ENCODE measurements at regions not wholly inside any gene's neighbourhood (a gene's known extent, or its start where the extent isn't known, plus 50 kb on each side); places are given as distances from the start of the nearest gene placed in this dataset.

DNA sequence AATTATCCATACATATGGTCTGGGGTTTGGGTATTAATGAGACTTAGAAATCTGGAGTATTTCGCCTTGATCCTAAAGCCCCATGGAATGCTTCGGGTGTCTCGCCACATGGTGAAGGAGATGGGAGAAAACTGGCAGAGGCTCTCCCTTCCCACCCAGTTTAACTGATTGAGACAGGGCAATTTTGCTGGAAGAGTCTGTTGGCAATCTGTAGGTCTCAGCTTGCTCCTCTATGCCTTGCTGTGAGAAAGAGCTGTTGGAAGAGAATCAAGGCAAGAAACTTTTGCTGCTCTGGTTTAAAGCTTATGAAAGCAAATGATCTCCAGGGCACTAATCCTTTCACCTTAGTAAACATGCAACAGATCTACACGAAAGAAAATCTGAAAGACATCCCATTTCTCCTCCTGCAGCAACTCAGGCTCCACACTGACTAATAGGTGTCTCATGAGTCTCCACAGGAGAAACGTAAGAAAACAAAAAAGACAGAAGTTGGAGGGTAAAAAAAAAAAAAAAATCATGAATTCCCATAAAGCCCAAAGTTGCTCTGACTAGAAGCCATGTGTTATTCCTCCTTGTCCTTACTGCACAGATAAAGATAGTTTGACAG is 369.9 kb downstream of the EFNA5 start:
- no peaks in the 10 kb centered on the region for H3K9me3 ChIP-seq (ENCODE audit: control insufficient read depth in 4 of 4, insufficient read depth in 3 of 4, low read length in 3 of 4)
- WGBS, 2 donors = 74 to 86% methylated on average over 5 of the region's 5 CpGs
- no peaks in the 10 kb centered on the region for H3K36me3 ChIP-seq (ENCODE audit: control insufficient read depth in 4 of 4, insufficient read depth in 4 of 4, low read length in 4 of 4)
- H3K4me3 ChIP-seq = no peak overlapping the region
- H3K27ac ChIP-seq (ENCODE audit: low read depth in 1 of 2, low read length in 1 of 2) = no peak overlapping the region
- DNase-seq (peak in 2 of 3 donors; percentile 14 to 28), ATAC-seq (ENCODE audit: insufficient read depth, low FRiP score) (no peak)
- H3K4me1 ChIP-seq (ENCODE audit: control insufficient read depth in 5 of 5, insufficient read depth in 5 of 5, low read length in 5 of 5) = peaks cover 0 to 7% (median 0%) of the 10 kb centered on the region in 5 donors
- H3K9ac ChIP-seq (ENCODE audit: insufficient read depth in 1 of 2, low read length in 2 of 2) = no peak overlapping the region
- TF ChIP-seq, protein P1, sequence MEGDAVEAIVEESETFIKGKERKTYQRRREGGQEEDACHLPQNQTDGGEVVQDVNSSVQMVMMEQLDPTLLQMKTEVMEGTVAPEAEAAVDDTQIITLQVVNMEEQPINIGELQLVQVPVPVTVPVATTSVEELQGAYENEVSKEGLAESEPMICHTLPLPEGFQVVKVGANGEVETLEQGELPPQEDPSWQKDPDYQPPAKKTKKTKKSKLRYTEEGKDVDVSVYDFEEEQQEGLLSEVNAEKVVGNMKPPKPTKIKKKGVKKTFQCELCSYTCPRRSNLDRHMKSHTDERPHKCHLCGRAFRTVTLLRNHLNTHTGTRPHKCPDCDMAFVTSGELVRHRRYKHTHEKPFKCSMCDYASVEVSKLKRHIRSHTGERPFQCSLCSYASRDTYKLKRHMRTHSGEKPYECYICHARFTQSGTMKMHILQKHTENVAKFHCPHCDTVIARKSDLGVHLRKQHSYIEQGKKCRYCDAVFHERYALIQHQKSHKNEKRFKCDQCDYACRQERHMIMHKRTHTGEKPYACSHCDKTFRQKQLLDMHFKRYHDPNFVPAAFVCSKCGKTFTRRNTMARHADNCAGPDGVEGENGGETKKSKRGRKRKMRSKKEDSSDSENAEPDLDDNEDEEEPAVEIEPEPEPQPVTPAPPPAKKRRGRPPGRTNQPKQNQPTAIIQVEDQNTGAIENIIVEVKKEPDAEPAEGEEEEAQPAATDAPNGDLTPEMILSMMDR (IDR thresholded peaks at IDR 0.05; ENCODE audit: control extremely low read depth, extremely low read depth) = no peak
- H3K27me3 ChIP-seq (ENCODE audit: control insufficient read depth in 3 of 3, insufficient read depth in 3 of 3, low read length in 2 of 3) = no peaks in the 10 kb centered on the region

DNA sequence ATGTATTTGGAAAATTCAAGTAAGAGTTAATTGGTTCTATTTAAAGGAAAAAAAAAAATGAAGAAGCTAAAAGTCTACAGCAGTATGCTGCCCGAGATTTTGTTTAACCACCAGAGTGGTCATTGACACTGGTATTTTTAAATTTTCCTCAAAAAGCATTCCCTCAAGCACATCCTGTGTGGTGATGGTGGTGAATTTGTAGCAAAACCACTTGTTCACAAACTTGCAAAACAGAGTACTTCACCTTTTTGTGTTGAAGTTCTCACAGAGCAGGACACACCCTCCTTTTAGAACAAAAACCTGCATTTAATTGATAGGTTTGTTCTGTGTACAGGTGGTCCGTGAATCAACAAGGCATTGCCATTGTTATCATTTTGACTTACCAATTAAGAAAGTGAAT is 374.2 kb downstream of the EFNA5 start:
- no peak for ATAC-seq (ENCODE audit: insufficient read depth, low FRiP score)
- TF ChIP-seq, protein P1 (IDR thresholded peaks at IDR 0.05; ENCODE audit: control extremely low read depth, extremely low read depth) = no peak
- 33 to 46% methylated on average over 2 of the region's 2 CpGs for WGBS, 2 donors

DNA sequence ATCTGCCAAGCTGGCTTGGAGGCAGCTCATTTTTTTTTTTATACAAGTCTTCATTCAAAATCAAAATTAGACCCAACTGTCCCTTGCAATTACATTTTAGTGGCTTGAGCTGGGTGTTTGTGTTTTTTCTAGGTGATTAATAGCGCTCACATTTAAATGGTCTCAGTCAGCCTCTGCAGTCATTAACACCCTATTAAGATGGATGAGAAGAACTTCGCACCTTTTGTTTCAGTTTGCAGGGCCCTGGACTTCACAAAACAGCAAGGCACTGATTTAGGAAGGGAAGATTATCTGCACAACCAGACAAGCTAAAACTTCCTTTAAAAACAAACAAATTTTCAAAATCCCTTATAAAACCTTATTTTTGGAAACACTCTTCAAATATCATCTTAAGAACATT is 374.8 kb downstream of the EFNA5 start:
- Histone ChIP-seq H3K9ac (ENCODE audit: insufficient read depth in 1 of 2, low read length in 2 of 2) (no peak overlapping the region), H3K36me3 (ENCODE audit: control insufficient read depth in 4 of 4, insufficient read depth in 4 of 4, low read length in 4 of 4) (no peaks in the 10 kb centered on the region), H3K4me3 (no peak overlapping the region), H3K27ac (ENCODE audit: low read depth in 1 of 2, low read length in 1 of 2) (no peak overlapping the region), H3K9me3 (ENCODE audit: control insufficient read depth in 4 of 4, insufficient read depth in 3 of 4, low read length in 3 of 4) (no peaks in the 10 kb centered on the region), H3K4me1 (ENCODE audit: control insufficient read depth in 5 of 5, insufficient read depth in 5 of 5, low read length in 5 of 5) (peaks cover 0 to 25% (median 11%) of the 10 kb centered on the region in 5 donors), H3K27me3 (ENCODE audit: control insufficient read depth in 3 of 3, insufficient read depth in 3 of 3, low read length in 2 of 3) (no peaks in the 10 kb centered on the region)
- DNase-seq (no peak), ATAC-seq (ENCODE audit: insufficient read depth, low FRiP score) (no peak)
- WGBS, 2 donors = 77 to 78% methylated on average over 2 of the region's 2 CpGs
- TF ChIP-seq, protein P1 (IDR thresholded peaks at IDR 0.05; ENCODE audit: control extremely low read depth, extremely low read depth) = no peak

More for the DNA sequence above, 374.2 kb downstream of the EFNA5 start:
- H3K27ac ChIP-seq (ENCODE audit: low read depth in 1 of 2, low read length in 1 of 2) = no peak overlapping the region
- H3K36me3 ChIP-seq (ENCODE audit: control insufficient read depth in 4 of 4, insufficient read depth in 4 of 4, low read length in 4 of 4) = no peaks in the 10 kb centered on the region
- DNase-seq = no peak
- H3K27me3 ChIP-seq (ENCODE audit: control insufficient read depth in 3 of 3, insufficient read depth in 3 of 3, low read length in 2 of 3) = no peaks in the 10 kb centered on the region
- peaks cover 0 to 27% (median 11%) of the 10 kb centered on the region in 5 donors for H3K4me1 ChIP-seq (ENCODE audit: control insufficient read depth in 5 of 5, insufficient read depth in 5 of 5, low read length in 5 of 5)
- H3K4me3 ChIP-seq = no peak overlapping the region
- H3K9me3 ChIP-seq (ENCODE audit: control insufficient read depth in 4 of 4, insufficient read depth in 3 of 4, low read length in 3 of 4) = no peaks in the 10 kb centered on the region
- H3K9ac ChIP-seq (ENCODE audit: insufficient read depth in 1 of 2, low read length in 2 of 2) = no peak overlapping the region

DNA sequence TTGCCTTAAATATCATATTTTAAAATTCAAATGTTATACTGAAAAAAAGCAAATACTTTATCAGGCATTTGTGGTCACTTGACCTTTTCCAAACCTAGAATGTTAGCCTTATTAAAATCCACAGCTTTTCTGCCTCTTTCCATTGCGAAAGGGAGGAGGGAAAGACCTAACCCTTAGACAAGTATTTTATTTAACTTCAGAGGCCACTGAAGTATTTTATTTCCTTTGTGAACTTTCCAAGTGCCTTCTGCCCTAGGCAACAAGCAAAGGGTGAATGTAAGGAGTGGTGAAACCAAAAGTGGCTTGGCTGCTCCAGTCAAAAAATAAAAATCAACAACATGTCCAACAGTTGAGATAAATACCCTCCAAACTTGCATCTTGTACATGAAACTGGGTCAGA is 376.1 kb downstream of the EFNA5 start:
- Histone ChIP-seq H3K4me1 (ENCODE audit: control insufficient read depth in 5 of 5, insufficient read depth in 5 of 5, low read length in 5 of 5) (peaks cover 0 to 21% (median 11%) of the 10 kb centered on the region in 5 donors), H3K9me3 (ENCODE audit: control insufficient read depth in 4 of 4, insufficient read depth in 3 of 4, low read length in 3 of 4) (no peaks in the 10 kb centered on the region), H3K36me3 (ENCODE audit: control insufficient read depth in 4 of 4, insufficient read depth in 4 of 4, low read length in 4 of 4) (no peaks in the 10 kb centered on the region), H3K9ac (ENCODE audit: insufficient read depth in 1 of 2, low read length in 2 of 2) (no peak overlapping the region), H3K27me3 (ENCODE audit: control insufficient read depth in 3 of 3, insufficient read depth in 3 of 3, low read length in 2 of 3) (no peaks in the 10 kb centered on the region), H3K27ac (ENCODE audit: low read depth in 1 of 2, low read length in 1 of 2) (peak overlapping the region in 1 of 2 donors; percentile 59), H3K4me3 (no peak overlapping the region)
- 70 to 82% methylated on average over 1 of the region's 1 CpG for WGBS, 2 donors
- peak; percentile 60 for ATAC-seq (ENCODE audit: insufficient read depth, low FRiP score)
- TF ChIP-seq, protein P1 (IDR thresholded peaks at IDR 0.05; ENCODE audit: control extremely low read depth, extremely low read depth) = no peak
- peak in 2 of 3 donors; percentile 7 to 27 for DNase-seq
